T-cell (primary cell): ENCODE measurements at regions not wholly inside any gene's neighbourhood (a gene's known extent, or its start where the extent isn't known, plus 50 kb on each side); places are given as distances from the start of the nearest gene placed in this dataset.

Experiments used
- ATAC-seq, 4 experiments: fragments of 200-7000 bp in 3 of 4; fragments of 150-1000 bp in 1 of 4; cut with Tn5 transposase; replicated peaks in 1 of 4; 1 replicate in 3 of 4; 2 replicates in 1 of 4; pipeline ENCODE4 v1.10.0; 2021; ENCODE audit warnings: moderate library complexity in 3 of 4, mild to moderate bottlenecking in 2 of 4, moderate number of reproducible peaks in 1 of 4
- CTCF ChIA-PET, 2 donors: fragments of 300-600 bp; sonication (Branson Sonifier 250); formaldehyde crosslinking; loops; one replicate each; lab custom pipeline; 2022; ENCODE audit warnings: antibody characterized with exemption in 2 of 2; lab: Charles Lee
- POLR2A ChIA-PET, 2 donors: fragments of 300-600 bp; sonication (Branson Sonifier 250); formaldehyde crosslinking; loops; one replicate each; lab custom pipeline; 2022; ENCODE audit warnings: antibody characterized with exemption in 2 of 2; lab: Charles Lee
- DNase-seq, 35 experiments: peaks; one replicate each; pipeline versions ENCODE4 v3.0.0 to v3.0.0-alpha.2; 2013 to 2023
- H3K27ac ChIP-seq: one replicate; pipeline ENCODE4 v1.5.1; 2013; ENCODE audit warnings: low read length
- H3K27me3 ChIP-seq, 2 experiments: replicated peaks in 1 of 2; 1 replicate in 1 of 2; 2 replicates in 1 of 2; pipeline versions ENCODE4 v1.6.1 to v1.7.0; 2013; ENCODE audit warnings: low read length in 1 of 2, mixed read lengths in 1 of 2; ENCODE audit not compliant: control insufficient read depth in 2 of 2, insufficient read depth in 2 of 2; ENCODE audit errors: extremely low read depth in 1 of 2
- H3K36me3 ChIP-seq, 2 donors: 1 replicate in 1 of 2; 2 replicates in 1 of 2; pipeline versions ENCODE4 v1.6.1 to v1.7.0; 2013; ENCODE audit warnings: low read length in 1 of 2; ENCODE audit not compliant: control insufficient read depth in 2 of 2, insufficient read depth in 1 of 2; ENCODE audit errors: extremely low read depth in 1 of 2
- H3K4me1 ChIP-seq, 2 experiments: 1 replicate in 1 of 2; 2 replicates in 1 of 2; pipeline versions ENCODE4 v1.6.1 to v1.7.0; 2013; ENCODE audit warnings: low read length in 2 of 2, mixed read lengths in 1 of 2; ENCODE audit not compliant: insufficient read depth in 2 of 2, control insufficient read depth in 1 of 2; ENCODE audit errors: extremely low read depth in 1 of 2
- H3K4me3 ChIP-seq, 2 donors: 1 replicate in 1 of 2; 2 replicates in 1 of 2; pipeline versions ENCODE4 v1.5.1 to v1.7.0; 2013; ENCODE audit warnings: mild to moderate bottlenecking in 2 of 2, low read length in 1 of 2, moderate library complexity in 1 of 2; ENCODE audit not compliant: control insufficient read depth in 1 of 2; ENCODE audit errors: extremely low read depth in 1 of 2
- H3K9me3 ChIP-seq: 2 replicates; pipeline ENCODE4 v1.7.0; 2013
- H3K27ac Mint-ChIP-seq, 2 donors: one replicate each; pipeline ENCODE4 v1.8.0; 2020 to 2021; ENCODE audit warnings: mild to moderate bottlenecking in 2 of 2, mixed read lengths in 2 of 2
- H3K27me3 Mint-ChIP-seq, 2 donors: one replicate each; pipeline ENCODE4 v1.8.0; 2021 to 2022; ENCODE audit warnings: mixed read lengths in 2 of 2
- H3K36me3 Mint-ChIP-seq: one replicate; pipeline ENCODE4 v1.8.0; 2021; ENCODE audit warnings: mixed read lengths
- H3K4me1 Mint-ChIP-seq, 3 donors: one replicate each; pipeline ENCODE4 v1.8.0; 2020 to 2022; ENCODE audit warnings: mixed read lengths in 3 of 3, mild to moderate bottlenecking in 1 of 3
- H3K4me3 Mint-ChIP-seq, 3 donors: one replicate each; pipeline ENCODE4 v1.8.0; 2020 to 2022; ENCODE audit warnings: mild to moderate bottlenecking in 3 of 3, mixed read lengths in 3 of 3, moderate library complexity in 3 of 3
- H3K9me3 Mint-ChIP-seq, 3 donors: one replicate each; pipeline ENCODE4 v1.8.0; 2020 to 2022; ENCODE audit warnings: mixed read lengths in 3 of 3
- WGBS: methylation state at CpG from one replicate; pipeline ENCODE4 v1.1.5; 2013; ENCODE audit warnings: missing lambda C conversion rate; ENCODE audit not compliant: insufficient coverage; 5-methylcytosine and 5-hydroxymethylcytosine counted together

GRCh38 chr3:19702416-19703078 lies 231.5 kb downstream of the EFHB start:
- Histone ChIP-seq H3K9me3 (no peaks in the 10 kb centered on the region), H3K27ac (no peak overlapping the region), H3K36me3 (no peaks in the 10 kb centered on the region), H3K27me3 (no peaks in the 10 kb centered on the region), H3K4me1 (no peaks in the 10 kb centered on the region), H3K4me3 (no peak overlapping the region)
- DNase-seq (peak in 1 of 35 experiments; percentile 0), ATAC-seq (peak in 1 of 4 experiments; percentile 37)
- WGBS, result 94% methylated on average over 57 of the region's 60 CpGs
- no peaks in the 10 kb centered on the region for H3K4me1 Mint-ChIP-seq
- H3K9me3 Mint-ChIP-seq, result peaks cover 0 to 4% (median 2%) of the 10 kb centered on the region in 3 donors
- ChIA-PET CTCF (no interaction called here), POLR2A (interaction anchor here in 1 of 2 donors (0.6 kb wide), 1 partner anchor 134 kb away, joined by 6 read pairs; no protein-coding TSS in a partner anchor)
- no peaks in the 10 kb centered on the region for H3K36me3 Mint-ChIP-seq
- H3K27me3 Mint-ChIP-seq, result no peaks in the 10 kb centered on the region
- H3K4me3 Mint-ChIP-seq, result no peak overlapping the region
- H3K27ac Mint-ChIP-seq, result no peak overlapping the region

GRCh38 chr3:19688767-19689166 lies 245.2 kb downstream of the EFHB start:
- CTCF ChIA-PET, result no interaction called here

GRCh38 chr3:19668163-19668562 lies 265.9 kb downstream of the EFHB start:
- Mint-ChIP-seq H3K27me3 (no peaks in the 10 kb centered on the region), H3K9me3 (no peaks in the 10 kb centered on the region), H3K27ac (no peak overlapping the region), H3K4me1 (no peaks in the 10 kb centered on the region), H3K4me3 (no peak overlapping the region), H3K36me3 (no peaks in the 10 kb centered on the region)
- CTCF ChIA-PET, result no interaction called here
- no peak overlapping the region for H3K4me3 ChIP-seq
- no peaks in the 10 kb centered on the region for H3K4me1 ChIP-seq
- no peaks in the 10 kb centered on the region for H3K36me3 ChIP-seq
- H3K27ac ChIP-seq, result no peak overlapping the region
- no peaks in the 10 kb centered on the region for H3K27me3 ChIP-seq
- POLR2A ChIA-PET, result no interaction called here
- WGBS, result 56% methylated on average over 1 of the region's 2 CpGs
- ATAC-seq (no peak), DNase-seq (no peak)
- H3K9me3 ChIP-seq, result no peaks in the 10 kb centered on the region

More at GRCh38 chr3:19688767-19689166, 245.2 kb downstream of the EFHB start:
- Histone ChIP-seq H3K9me3 (no peaks in the 10 kb centered on the region), H3K27me3 (no peaks in the 10 kb centered on the region), H3K27ac (no peak overlapping the region), H3K4me1 (no peaks in the 10 kb centered on the region), H3K36me3 (no peaks in the 10 kb centered on the region), H3K4me3 (no peak overlapping the region)
- 40% methylated on average over 2 of the region's 2 CpGs for WGBS
- Mint-ChIP-seq H3K9me3 (peaks cover 30 to 44% (median 33%) of the 10 kb centered on the region in 3 donors), H3K4me1 (no peaks in the 10 kb centered on the region), H3K27ac (no peak overlapping the region), H3K36me3 (no peaks in the 10 kb centered on the region), H3K27me3 (no peaks in the 10 kb centered on the region), H3K4me3 (no peak overlapping the region)
- DNase-seq, result no peak
- no peak for ATAC-seq
- POLR2A ChIA-PET, result no interaction called here

- CTCF ChIA-PET, result no interaction called here
- Mint-ChIP-seq H3K36me3 (no peaks in the 10 kb centered on the region), H3K4me3 (no peak overlapping the region), H3K9me3 (no peaks in the 10 kb centered on the region), H3K27ac (no peak overlapping the region), H3K27me3 (no peaks in the 10 kb centered on the region), H3K4me1 (no peaks in the 10 kb centered on the region)
- Histone ChIP-seq H3K27ac (no peak overlapping the region), H3K4me3 (no peak overlapping the region), H3K9me3 (no peaks in the 10 kb centered on the region), H3K36me3 (no peaks in the 10 kb centered on the region), H3K4me1 (no peaks in the 10 kb centered on the region), H3K27me3 (no peaks in the 10 kb centered on the region)
- WGBS, result 91% methylated on average over 5 of the region's 6 CpGs
- POLR2A ChIA-PET, result no interaction called here
- ATAC-seq (no peak), DNase-seq (no peak)
Observed at GRCh38 chr3:19662486-19662885, 271.5 kb downstream of the EFHB start.

GRCh38 chr3:19652336-19652735 lies 281.7 kb downstream of the EFHB start:
- no peak overlapping the region for H3K4me3 Mint-ChIP-seq
- CTCF ChIA-PET, result interaction anchor here in 1 of 2 donors (0.5 kb wide), 1 partner anchor 18 kb away, joined by 3 read pairs; no protein-coding TSS in a partner anchor
- H3K36me3 ChIP-seq, result no peaks in the 10 kb centered on the region
- no peak for DNase-seq
- H3K4me1 ChIP-seq, result no peaks in the 10 kb centered on the region
- H3K9me3 Mint-ChIP-seq, result peaks cover 19 to 45% (median 27%) of the 10 kb centered on the region in 3 donors
- H3K4me3 ChIP-seq, result no peak overlapping the region
- no peak overlapping the region for H3K27ac Mint-ChIP-seq
- no peaks in the 10 kb centered on the region for H3K27me3 Mint-ChIP-seq
- no peak for ATAC-seq
- H3K27ac ChIP-seq, result no peak overlapping the region
- H3K9me3 ChIP-seq, result no peaks in the 10 kb centered on the region
- POLR2A ChIA-PET, result no interaction called here
- H3K36me3 Mint-ChIP-seq, result no peaks in the 10 kb centered on the region
- H3K4me1 Mint-ChIP-seq, result no peaks in the 10 kb centered on the region
- no peaks in the 10 kb centered on the region for H3K27me3 ChIP-seq

- ChIA-PET POLR2A (no interaction called here), CTCF (no interaction called here)
- 0% methylated on average over 1 of the region's 2 CpGs for WGBS
- no peak overlapping the region for H3K27ac ChIP-seq
- Mint-ChIP-seq H3K4me3 (no peak overlapping the region), H3K4me1 (no peaks in the 10 kb centered on the region), H3K27me3 (peaks cover 0 to 3% of the 10 kb centered on the region in 2 donors), H3K9me3 (peaks cover 0 to 6% (median 5%) of the 10 kb centered on the region in 3 donors), H3K27ac (no peak overlapping the region), H3K36me3 (no peaks in the 10 kb centered on the region)
- ATAC-seq (no peak), DNase-seq (no peak)
- no peaks in the 10 kb centered on the region for H3K36me3 ChIP-seq
- no peaks in the 10 kb centered on the region for H3K4me1 ChIP-seq
- H3K27me3 ChIP-seq, result no peaks in the 10 kb centered on the region
- H3K4me3 ChIP-seq, result no peak overlapping the region
- no peaks in the 10 kb centered on the region for H3K9me3 ChIP-seq
Observed at GRCh38 chr3:19645093-19645492, 288.9 kb downstream of the EFHB start.
